ENCODE measurements at regions not wholly inside any gene's neighbourhood (a gene's known extent, or its start where the extent isn't known, plus 50 kb on each side); places are given as distances from the start of the nearest gene placed in this dataset.

- DNase-seq = no peak
- intact Hi-C loops (cut with DNase I) = no loop called here
Measured at GRCh38 chr2:100752628-100753333, 67.2 kb upstream of the NPAS2 start.

- no peak for DNase-seq
- intact Hi-C loops (cut with DNase I) = no loop called here
Measured at GRCh38 chr2:100753444-100753843, 66.5 kb upstream of the NPAS2 start.

- no peak for DNase-seq
- intact Hi-C loops (cut with DNase I) = no loop called here
Measured at GRCh38 chr2:100753881-100754280, 66.1 kb upstream of the NPAS2 start.

GRCh38 chr2:100754951-100755350 lies 65.0 kb upstream of the NPAS2 start:
- DNase-seq = no peak
- intact Hi-C loops (cut with DNase I) = no loop called here

- DNase-seq = no peak
- intact Hi-C loops (cut with DNase I) = no loop called here
Measured at GRCh38 chr2:100755441-100755840, 64.5 kb upstream of the NPAS2 start.

GRCh38 chr2:100756704-100757103 lies 63.2 kb upstream of the NPAS2 start:
- intact Hi-C loops (cut with DNase I) = no loop called here
- DNase-seq = no peak

GRCh38 chr2:100757621-100758394 lies 62.1 kb upstream of the NPAS2 start:
- no peak for DNase-seq

GRCh38 chr2:100759901-100760300 lies 60.0 kb upstream of the NPAS2 start:
- no peak for DNase-seq
- intact Hi-C loops (cut with DNase I) = no loop called here

More at GRCh38 chr2:100757621-100758394, 62.1 kb upstream of the NPAS2 start:
- intact Hi-C loops (cut with DNase I) = no loop called here

- intact Hi-C loops (cut with DNase I) = no loop called here
- DNase-seq = no peak
Measured at GRCh38 chr2:100761365-100761764, 58.6 kb upstream of the NPAS2 start.

- DNase-seq = no peak
- intact Hi-C loops (cut with DNase I) = no loop called here
Measured at GRCh38 chr2:100764430-100764829, 55.5 kb upstream of the NPAS2 start.

- intact Hi-C loops (cut with DNase I) = no loop called here
- DNase-seq = no peak
Measured at GRCh38 chr2:100765481-100765880, 54.5 kb upstream of the NPAS2 start.

- DNase-seq = no peak
- intact Hi-C loops (cut with DNase I) = no loop called here
Measured at GRCh38 chr2:100766256-100766655, 53.7 kb upstream of the NPAS2 start.

GRCh38 chr2:100766806-100767205 lies 53.1 kb upstream of the NPAS2 start:
- DNase-seq = no peak
- intact Hi-C loops (cut with DNase I) = no loop called here

GRCh38 chr2:100767224-100767653 lies 52.7 kb upstream of the NPAS2 start:
- intact Hi-C loops (cut with DNase I) = no loop called here
- no peak for DNase-seq

GRCh38 chr2:100767810-100768806 lies 51.8 kb upstream of the NPAS2 start:
- DNase-seq = no peak
- intact Hi-C loops (cut with DNase I) = no loop called here
